ENCODE measurements at regions not wholly inside any gene's neighbourhood (a gene's known extent, or its start where the extent isn't known, plus 50 kb on each side); places are given as distances from the start of the nearest gene placed in this dataset.
"Not testable (repeated sequence)": the region's sequence is repeated elsewhere in the genome, so short reads cannot be mapped to it uniquely, and the experiment has no call there.

- H3K27me3 Mint-ChIP-seq, result no peaks in the 10 kb centered on the region
- ATAC-seq, result no peak
- H3K9me3 Mint-ChIP-seq, result peaks cover 9 to 17% of the 10 kb centered on the region in 2 donors
- DNase-seq, result no peak
- no peak overlapping the region for H3K4me3 Mint-ChIP-seq
- H3K4me1 Mint-ChIP-seq, result no peaks in the 10 kb centered on the region
- no peak overlapping the region for H3K27ac Mint-ChIP-seq
Measured at GRCh38 chr5:83837265-83837907, 116.7 kb upstream of the HAPLN1 start.

GRCh38 chr5:83834306-83834705, 113.7 kb upstream of the HAPLN1 start:
- no peak for ATAC-seq
- no peak for DNase-seq
- H3K4me3 Mint-ChIP-seq, result no peak overlapping the region
- no peaks in the 10 kb centered on the region for H3K27me3 Mint-ChIP-seq
- H3K4me1 Mint-ChIP-seq, result no peaks in the 10 kb centered on the region
- H3K9me3 Mint-ChIP-seq, result peaks cover 5 to 11% of the 10 kb centered on the region in 2 donors
- H3K27ac Mint-ChIP-seq, result no peak overlapping the region

GRCh38 chr5:83831834-83832233, 111.2 kb upstream of the HAPLN1 start:
- ATAC-seq, result no peak
- Mint-ChIP-seq H3K4me1 (no peaks in the 10 kb centered on the region), H3K4me3 (no peak overlapping the region), H3K27me3 (no peaks in the 10 kb centered on the region), H3K9me3 (peaks cover 4 to 11% of the 10 kb centered on the region in 2 donors), H3K27ac (no peak overlapping the region)
- DNase-seq, result no peak

- ATAC-seq (no peak), DNase-seq (no peak)
- Mint-ChIP-seq H3K27ac (no peak overlapping the region), H3K27me3 (no peaks in the 10 kb centered on the region), H3K4me1 (no peaks in the 10 kb centered on the region), H3K9me3 (peaks cover 6% of the 10 kb centered on the region in 2 donors), H3K4me3 (no peak overlapping the region)
Measured at GRCh38 chr5:83827111-83827557, 106.5 kb upstream of the HAPLN1 start.

GRCh38 chr5:83817591-83817990, 96.9 kb upstream of the HAPLN1 start:
- ATAC-seq, result no peak

GRCh38 chr5:83815661-83816060, 95.0 kb upstream of the HAPLN1 start:
- peaks cover 7 to 8% of the 10 kb centered on the region in 2 donors for H3K9me3 Mint-ChIP-seq
- no peaks in the 10 kb centered on the region for H3K27me3 Mint-ChIP-seq
- ATAC-seq (no peak), DNase-seq (no peak)
- no peak overlapping the region for H3K4me3 Mint-ChIP-seq
- H3K27ac Mint-ChIP-seq, result no peak overlapping the region
- H3K4me1 Mint-ChIP-seq, result no peaks in the 10 kb centered on the region

More at GRCh38 chr5:83817591-83817990, 96.9 kb upstream of the HAPLN1 start:
- Mint-ChIP-seq H3K27me3 (no peaks in the 10 kb centered on the region), H3K4me1 (no peaks in the 10 kb centered on the region), H3K4me3 (no peak overlapping the region), H3K9me3 (peaks cover 0 to 6% of the 10 kb centered on the region in 2 donors), H3K27ac (no peak overlapping the region)
- no peak for DNase-seq

GRCh38 chr5:83810511-83810910, 89.9 kb upstream of the HAPLN1 start:
- ATAC-seq (no peak), DNase-seq (no peak)
- Mint-ChIP-seq H3K27me3 (no peaks in the 10 kb centered on the region), H3K27ac (no peak overlapping the region), H3K4me3 (no peak overlapping the region), H3K4me1 (no peaks in the 10 kb centered on the region), H3K9me3 (peaks cover 3 to 15% of the 10 kb centered on the region in 2 donors)

- H3K27ac Mint-ChIP-seq, result no peak overlapping the region
- no peaks in the 10 kb centered on the region for H3K4me1 Mint-ChIP-seq
- H3K4me3 Mint-ChIP-seq, result no peak overlapping the region
- no peaks in the 10 kb centered on the region for H3K27me3 Mint-ChIP-seq
- H3K9me3 Mint-ChIP-seq, result no peaks in the 10 kb centered on the region
- DNase-seq (no peak), ATAC-seq (no peak)
Measured at GRCh38 chr5:83802686-83803085, 82.0 kb upstream of the HAPLN1 start.

GRCh38 chr5:83800201-83800600, 79.5 kb upstream of the HAPLN1 start:
- H3K27me3 Mint-ChIP-seq, result no peaks in the 10 kb centered on the region
- H3K27ac Mint-ChIP-seq, result no peak overlapping the region
- ATAC-seq (no peak), DNase-seq (no peak)
- no peaks in the 10 kb centered on the region for H3K4me1 Mint-ChIP-seq
- H3K9me3 Mint-ChIP-seq, result no peaks in the 10 kb centered on the region
- H3K4me3 Mint-ChIP-seq, result no peak overlapping the region

- not testable (repeated sequence) for H3K9me3 Mint-ChIP-seq, ATAC-seq, DNase-seq, H3K27ac Mint-ChIP-seq, H3K4me3 Mint-ChIP-seq, H3K27me3 Mint-ChIP-seq, H3K4me1 Mint-ChIP-seq
Measured at GRCh38 chr5:83799020-83799419, 78.4 kb upstream of the HAPLN1 start.

GRCh38 chr5:83789371-83789770, 68.7 kb upstream of the HAPLN1 start:
- no peaks in the 10 kb centered on the region for H3K9me3 Mint-ChIP-seq
- no peak for DNase-seq
- H3K4me1 Mint-ChIP-seq, result no peaks in the 10 kb centered on the region
- no peak overlapping the region for H3K27ac Mint-ChIP-seq
- ATAC-seq, result no peak
- H3K4me3 Mint-ChIP-seq, result no peak overlapping the region
- no peaks in the 10 kb centered on the region for H3K27me3 Mint-ChIP-seq

- no peaks in the 10 kb centered on the region for H3K4me1 Mint-ChIP-seq
- no peak for DNase-seq
- no peak for ATAC-seq
- H3K4me3 Mint-ChIP-seq, result no peak overlapping the region
- no peaks in the 10 kb centered on the region for H3K27me3 Mint-ChIP-seq
- H3K27ac Mint-ChIP-seq, result no peak overlapping the region
- H3K9me3 Mint-ChIP-seq, result no peaks in the 10 kb centered on the region
Measured at GRCh38 chr5:83787631-83788030, 67.0 kb upstream of the HAPLN1 start.

- no peaks in the 10 kb centered on the region for H3K4me1 Mint-ChIP-seq
- H3K4me3 Mint-ChIP-seq, result no peak overlapping the region
- no peaks in the 10 kb centered on the region for H3K9me3 Mint-ChIP-seq
- no peak for DNase-seq
- no peaks in the 10 kb centered on the region for H3K27me3 Mint-ChIP-seq
- no peak overlapping the region for H3K27ac Mint-ChIP-seq
- no peak for ATAC-seq
Measured at GRCh38 chr5:83785176-83785668, 64.6 kb upstream of the HAPLN1 start.

GRCh38 chr5:83780699-83781350, 60.2 kb upstream of the HAPLN1 start:
- H3K4me1 Mint-ChIP-seq, result no peaks in the 10 kb centered on the region
- ATAC-seq (no peak), DNase-seq (no peak)
- H3K27ac Mint-ChIP-seq, result no peak overlapping the region
- no peak overlapping the region for H3K4me3 Mint-ChIP-seq
- H3K27me3 Mint-ChIP-seq, result no peaks in the 10 kb centered on the region
- H3K9me3 Mint-ChIP-seq, result no peaks in the 10 kb centered on the region

GRCh38 chr5:83777856-83778255, 57.2 kb upstream of the HAPLN1 start:
- DNase-seq, result no peak
- ATAC-seq, result no peak
- Mint-ChIP-seq H3K27me3 (no peaks in the 10 kb centered on the region), H3K4me1 (no peaks in the 10 kb centered on the region), H3K4me3 (no peak overlapping the region), H3K9me3 (no peaks in the 10 kb centered on the region), H3K27ac (no peak overlapping the region)

GRCh38 chr5:83776437-83777031, 55.9 kb upstream of the HAPLN1 start:
- H3K27ac Mint-ChIP-seq, result no peak overlapping the region
- ATAC-seq (no peak), DNase-seq (no peak)
- H3K9me3 Mint-ChIP-seq, result no peaks in the 10 kb centered on the region
- H3K27me3 Mint-ChIP-seq, result no peaks in the 10 kb centered on the region
- no peak overlapping the region for H3K4me3 Mint-ChIP-seq
- H3K4me1 Mint-ChIP-seq, result no peaks in the 10 kb centered on the region

Measured in stimulated activated naive CD8-positive, alpha-beta T cell treated with anti-CD3 and anti-CD28 coated beads, Interleukin-15, amount 100 ng/mL, for 72 hours (primary cell).